HS-5 (cell line): ENCODE measurements at regions not wholly inside any gene's neighbourhood (a gene's known extent, or its start where the extent isn't known, plus 50 kb on each side); places are given as distances from the start of the nearest gene placed in this dataset.
"Not testable (repeated sequence)": the region's sequence is repeated elsewhere in the genome, so short reads cannot be mapped to it uniquely, and the experiment has no call there.

Source experiments
- DNase-seq: peaks from one replicate; pipeline ENCODE4 v3.0.0-alpha.2; 2012; ENCODE audit warnings: low read depth

DNA sequence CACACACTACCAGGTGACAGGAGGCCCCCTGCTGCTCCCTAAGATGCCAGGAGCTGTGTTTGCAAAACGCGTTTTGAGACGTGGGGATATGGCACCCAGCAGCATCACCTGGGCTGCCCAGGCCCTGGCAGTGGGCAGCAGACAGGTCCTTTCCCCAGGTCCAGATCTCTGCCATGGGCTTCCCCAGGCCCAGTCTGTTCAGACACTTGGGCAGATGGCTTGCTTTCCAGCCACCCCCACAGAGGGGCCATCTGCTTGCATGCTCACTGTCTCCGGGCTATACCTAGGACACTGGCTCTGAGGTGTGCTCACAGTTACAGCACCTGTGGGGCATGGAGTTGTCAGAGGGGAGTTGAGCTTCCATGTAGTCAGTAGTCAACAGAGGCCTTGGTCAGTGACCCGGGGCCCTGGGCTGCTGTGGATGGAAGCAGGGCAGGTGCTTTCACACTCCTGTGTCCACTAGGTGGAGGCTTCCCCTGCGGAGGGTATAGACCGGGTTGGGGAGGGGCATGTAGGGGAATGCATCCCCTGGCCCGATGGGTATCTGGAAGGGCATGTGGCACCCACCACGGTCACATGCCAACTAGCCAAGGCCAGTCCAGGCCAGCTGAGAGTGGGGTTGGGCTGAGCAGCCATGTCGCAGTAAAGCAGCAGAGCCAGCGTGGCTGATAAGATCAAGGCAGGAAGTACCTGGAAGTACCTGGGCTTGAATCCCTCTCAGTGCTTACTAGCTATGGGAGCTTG lies 185.4 kb upstream of the SLC24A3 start:
- DNase-seq = no peak

DNA sequence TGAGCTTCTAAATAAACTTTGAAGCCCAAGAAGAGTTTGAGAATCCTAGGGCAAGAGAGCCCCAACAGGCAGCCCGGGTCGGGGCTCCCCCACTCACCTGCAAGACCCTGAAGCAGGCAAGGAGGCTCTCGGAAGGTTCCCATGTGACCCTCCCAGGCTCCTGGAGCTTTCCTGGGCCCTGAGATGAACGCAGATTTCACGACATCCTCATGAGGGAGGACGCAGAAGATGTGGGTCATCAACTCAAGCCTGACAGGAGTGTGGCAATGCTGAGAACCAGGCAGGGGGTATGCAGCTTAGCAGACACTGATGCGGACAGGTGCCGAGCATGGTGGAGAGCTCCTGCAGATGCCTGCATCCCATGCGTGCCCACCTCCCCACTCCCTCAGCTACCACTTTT lies 184.5 kb upstream of the SLC24A3 start:
- DNase-seq = no peak

DNA sequence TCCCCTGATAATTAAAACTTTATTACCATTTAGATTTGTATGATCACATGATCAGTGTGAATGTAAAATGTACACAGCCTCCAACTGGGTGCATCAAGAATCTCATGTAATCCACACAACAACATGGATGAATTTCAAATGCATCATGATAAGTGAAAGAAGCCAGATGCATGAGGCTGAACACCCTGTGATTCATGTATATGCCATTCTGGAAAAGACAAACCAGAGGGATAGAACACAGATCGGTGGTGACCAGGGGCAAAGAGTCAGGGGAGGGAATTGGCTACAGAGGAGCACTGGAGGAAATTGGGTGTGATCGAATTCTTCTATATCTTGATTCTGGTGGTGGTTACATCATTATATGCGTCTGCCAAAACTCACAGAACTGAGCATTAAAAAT lies 170.7 kb upstream of the SLC24A3 start:
- no peak for DNase-seq

DNA sequence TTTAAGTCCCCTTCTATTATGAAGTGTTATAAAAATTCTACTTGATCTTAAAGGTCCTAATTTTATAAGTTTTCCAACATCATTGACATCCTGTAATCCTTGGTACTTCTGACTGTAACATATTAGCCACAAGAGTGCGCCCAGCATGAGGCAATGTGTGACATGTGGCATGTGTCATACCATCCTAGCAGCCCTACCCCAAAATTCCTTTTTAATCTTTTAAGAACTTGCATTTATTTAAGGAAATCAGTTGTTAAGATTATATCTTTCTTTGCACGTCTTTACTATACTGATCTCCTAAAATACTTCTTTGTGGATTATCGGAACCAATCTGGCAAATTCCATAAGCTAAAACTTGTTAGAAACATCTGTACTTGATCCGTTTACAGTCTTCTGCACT lies 167.1 kb upstream of the SLC24A3 start:
- DNase-seq = no peak

DNA sequence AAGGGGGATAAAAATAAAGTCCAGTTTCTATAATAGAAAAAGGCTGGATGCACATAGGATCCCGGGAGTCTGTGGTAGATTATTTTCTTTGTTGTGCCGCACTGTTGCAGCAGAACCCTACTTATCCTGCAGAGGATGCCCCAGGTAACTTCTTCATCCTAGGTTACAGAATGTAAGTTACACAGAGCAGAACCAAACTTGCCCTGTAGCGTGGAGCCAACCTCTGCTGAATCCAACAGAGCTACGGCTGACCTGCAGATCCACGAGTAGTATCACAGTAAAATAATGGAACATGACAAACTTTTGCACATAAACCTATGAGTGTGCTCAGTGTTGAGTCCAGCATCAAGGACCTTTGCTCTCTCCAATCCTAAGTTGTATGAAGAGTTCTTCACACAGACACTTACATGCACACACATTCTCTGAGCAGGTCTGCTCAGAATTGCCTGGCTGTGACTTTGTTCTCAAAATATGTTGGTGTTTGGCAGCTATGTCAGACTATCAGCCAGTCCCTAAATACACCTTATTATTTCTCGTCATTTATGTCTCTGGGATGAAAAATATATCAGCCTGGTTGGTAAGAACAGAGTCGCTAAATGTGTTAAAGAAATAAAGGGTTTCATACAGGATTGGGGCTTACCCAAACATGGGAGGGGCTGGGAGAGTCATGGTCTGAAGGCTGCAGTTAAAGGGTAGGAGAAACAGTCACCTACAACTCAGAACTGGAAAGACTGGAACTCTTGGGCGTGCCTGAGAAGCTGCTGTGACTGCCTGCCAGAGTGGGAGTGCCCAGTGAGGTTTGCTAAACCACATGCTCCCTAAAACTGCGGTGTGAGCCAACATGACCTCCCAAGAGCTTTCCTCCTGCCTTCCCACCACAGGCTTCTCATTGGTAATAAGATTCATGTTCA lies 165.1 kb upstream of the SLC24A3 start:
- no peak for DNase-seq

DNA sequence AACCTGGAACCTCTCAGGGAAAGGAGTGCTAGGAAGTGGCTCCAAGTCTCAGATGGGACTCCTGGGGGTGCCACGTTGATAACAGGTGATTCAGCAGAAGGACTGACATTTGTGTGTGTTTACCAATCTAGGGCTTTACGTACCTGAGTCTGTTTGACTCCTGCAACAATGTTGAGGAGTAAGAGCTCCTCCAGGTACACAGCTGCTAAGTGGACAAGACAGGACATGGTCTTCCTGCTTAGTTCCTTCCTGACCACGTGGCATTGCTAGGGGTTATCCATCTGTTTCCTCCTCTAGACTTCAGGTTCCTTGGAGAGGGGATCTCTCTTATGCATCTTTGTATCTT lies 164.5 kb upstream of the SLC24A3 start:
- no peak for DNase-seq

DNA sequence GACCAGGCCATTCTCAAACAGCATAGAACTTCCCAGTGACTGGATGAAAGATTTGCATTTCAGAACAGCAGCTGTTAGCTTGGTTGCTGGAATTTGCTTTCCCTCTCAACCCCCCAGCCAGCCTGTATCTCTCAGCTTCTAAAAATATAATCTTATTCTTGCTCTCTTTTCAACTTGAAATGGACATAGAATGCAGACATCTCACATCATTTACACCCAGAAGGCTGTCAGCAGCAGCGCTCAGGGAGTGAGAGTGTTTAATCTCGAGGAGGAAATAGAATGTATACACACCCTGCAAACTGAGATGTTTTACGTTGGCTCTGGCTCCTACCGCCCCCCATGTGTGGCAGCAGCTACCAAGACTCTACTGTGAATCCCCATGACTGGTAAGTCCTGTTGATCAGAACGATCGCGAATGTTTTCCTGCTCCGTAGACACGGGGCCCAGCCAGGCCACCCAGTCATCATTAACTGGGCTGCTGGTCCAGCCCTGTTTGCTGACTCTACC lies 163.4 kb upstream of the SLC24A3 start:
- no peak for DNase-seq

DNA sequence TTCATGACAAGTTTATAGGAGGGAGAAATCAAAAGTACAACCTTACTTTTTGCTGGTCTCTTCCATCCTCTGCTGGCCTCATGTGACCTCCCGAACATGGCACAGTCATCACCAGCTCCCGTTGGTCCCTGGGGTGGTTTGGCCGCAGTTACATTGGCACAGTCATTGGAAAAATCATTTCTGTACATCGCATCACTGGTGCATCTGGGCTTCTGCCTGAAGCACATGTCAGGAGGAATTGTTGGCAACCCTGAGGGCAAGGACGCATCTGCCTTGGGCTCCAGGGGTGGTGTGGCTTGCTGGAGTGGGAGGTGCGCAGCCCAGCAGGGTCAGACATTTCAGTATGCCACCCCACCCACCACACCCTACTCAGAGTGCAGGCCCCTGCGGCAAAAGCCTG lies 162.9 kb upstream of the SLC24A3 start:
- no peak for DNase-seq

DNA sequence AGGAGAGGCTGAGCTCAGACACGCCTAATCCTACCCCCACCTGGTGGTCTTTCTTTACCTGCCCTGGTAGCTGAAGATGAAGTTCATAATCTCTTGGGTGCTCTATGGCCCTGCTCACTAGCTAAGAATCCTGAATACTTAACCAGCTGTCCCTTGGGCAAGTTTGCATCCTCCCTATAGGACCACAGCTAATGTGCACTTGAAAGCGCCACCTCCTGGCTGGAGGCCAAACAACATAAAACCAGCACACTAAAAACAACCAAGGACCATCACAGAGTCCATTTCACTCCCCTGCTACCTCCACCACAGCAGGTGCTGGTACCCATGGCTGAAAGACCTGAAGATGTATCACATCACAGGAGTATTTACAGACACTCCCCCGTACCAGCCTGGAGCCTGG lies 155.5 kb upstream of the SLC24A3 start:
- no peak for DNase-seq

DNA sequence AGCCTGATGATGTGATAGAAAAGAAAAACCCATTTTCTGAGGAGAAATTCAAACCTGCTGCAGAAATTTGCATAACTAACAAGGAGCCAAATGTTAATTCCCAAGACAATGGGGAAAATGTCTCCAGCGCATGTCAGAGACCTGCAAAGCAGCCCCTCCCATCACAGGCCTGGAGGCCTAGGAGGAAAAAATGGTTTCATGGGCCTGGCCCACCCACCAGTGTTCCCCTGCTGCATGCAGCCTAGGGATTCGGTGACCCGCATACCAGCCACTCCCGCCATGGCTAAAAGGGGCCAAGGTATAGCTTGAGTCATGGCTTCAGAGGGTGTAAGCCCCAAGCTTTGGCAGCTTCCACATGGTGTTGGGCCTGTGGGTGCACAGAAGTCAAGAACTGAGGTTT lies 147.7 kb upstream of the SLC24A3 start:
- DNase-seq = not testable (repeated sequence)

DNA sequence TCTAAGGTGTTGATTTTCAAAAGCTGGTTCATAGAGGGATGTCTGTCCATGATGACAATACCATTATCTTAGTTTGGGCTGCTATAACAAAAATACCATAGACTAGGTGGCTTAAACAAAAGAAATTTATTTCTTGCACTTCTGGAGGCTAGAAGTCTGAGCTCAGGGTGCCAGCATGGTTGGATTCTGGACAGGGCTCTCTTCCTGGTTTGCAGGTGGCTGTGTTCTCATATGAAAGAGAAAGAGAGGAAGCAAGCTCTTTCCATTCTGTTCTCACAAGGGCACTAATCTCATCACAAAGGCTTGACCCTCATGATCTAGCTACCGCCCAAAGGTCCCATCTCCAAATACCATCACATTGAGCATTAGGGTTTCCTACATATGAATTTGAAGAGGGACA lies 144.5 kb upstream of the SLC24A3 start:
- no peak for DNase-seq

DNA sequence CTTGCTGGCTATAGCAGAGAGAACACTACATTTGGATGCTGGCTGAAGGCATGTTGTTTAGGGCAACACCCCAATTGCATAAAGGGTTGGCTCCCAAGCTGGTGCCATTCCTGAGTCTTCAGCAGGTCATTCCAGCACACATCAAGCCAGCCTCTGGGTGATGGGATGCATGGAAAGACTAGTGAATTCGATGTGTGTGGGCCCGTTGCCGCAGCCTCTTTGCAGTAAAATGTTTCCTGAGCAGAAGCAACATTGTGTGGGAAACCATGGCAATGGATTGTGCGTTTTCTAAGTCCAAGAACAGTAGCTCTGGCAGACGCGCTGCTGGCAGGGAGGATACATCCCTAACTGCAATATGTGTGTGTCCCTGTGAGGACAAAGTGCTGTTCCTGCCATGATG lies 142.4 kb upstream of the SLC24A3 start:
- DNase-seq = no peak

DNA sequence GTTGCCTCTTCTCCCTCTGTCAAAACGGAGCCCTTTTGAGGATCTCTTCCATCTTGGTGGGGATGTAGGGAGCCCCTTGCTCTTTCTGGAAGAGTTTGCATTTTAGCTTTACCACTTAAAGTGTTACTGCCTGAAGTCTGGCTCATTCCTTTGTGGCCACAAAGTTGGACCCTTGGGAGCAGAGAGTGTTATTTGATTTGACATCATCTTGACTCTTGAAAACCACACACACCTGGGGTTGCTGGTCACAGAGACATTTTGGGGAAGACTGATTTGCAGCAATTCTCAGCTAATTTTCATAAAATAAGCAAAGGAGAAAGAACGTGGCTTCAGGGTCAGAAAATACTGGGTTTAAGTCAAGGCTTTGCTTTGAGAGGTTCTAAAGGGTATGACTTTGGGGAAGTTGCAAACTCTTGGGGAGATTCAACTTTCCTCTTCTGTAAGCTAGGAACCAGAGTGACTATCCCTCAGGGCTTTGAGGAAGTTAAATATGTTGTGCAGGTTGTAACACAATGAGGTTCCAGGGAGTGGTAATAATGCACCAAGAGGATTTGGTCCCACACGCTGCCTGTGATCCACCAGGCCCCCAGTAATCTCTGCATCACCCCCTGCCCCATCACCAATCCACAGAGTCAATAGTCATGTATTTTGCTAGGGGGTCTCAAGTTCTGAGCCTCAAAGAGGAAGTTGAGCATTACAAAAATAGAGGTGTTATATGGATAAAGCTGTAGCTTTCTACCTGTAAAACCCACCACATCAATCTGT lies 141.6 kb upstream of the SLC24A3 start:
- DNase-seq = no peak

DNA sequence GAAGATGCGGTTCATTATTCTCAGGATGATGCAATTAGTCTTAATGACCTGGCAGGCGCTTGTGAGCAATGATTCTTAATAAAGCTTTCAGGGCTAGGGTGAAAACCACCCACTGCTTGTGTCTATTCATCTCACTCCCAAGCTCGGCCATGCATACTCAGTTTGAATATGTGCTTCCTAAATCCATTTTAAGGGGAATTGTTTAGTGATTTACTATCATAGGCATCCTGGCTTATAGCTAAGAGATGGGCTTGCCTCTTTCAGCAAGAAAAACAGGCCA lies 141.1 kb upstream of the SLC24A3 start:
- no peak for DNase-seq

DNA sequence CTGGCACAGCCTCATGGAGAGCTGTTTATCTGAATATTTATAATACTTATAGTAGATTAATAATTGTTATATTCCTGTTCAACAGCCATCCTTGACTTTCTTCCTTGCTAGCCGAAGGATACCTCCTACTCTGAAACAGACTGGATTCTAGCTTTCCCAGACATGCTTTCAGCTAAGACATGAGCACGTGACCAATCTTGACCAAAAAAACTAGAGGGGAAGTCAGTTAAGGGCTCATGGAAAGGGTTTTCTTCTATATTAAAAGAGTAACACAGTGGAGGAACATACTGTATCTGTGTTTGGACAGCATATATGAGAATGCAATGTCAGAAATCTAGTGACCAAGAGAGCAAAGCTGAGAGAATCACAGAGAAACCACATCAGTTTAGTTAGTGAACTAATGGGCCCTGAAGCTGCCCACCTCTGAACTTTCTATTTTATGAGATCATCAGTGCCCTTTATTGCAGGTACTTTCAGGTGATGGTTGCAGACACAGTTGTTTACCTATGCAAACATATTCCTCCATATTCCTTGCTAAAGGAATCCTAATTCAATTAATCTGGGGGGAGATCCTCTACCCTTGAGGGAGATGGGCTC lies 140.4 kb upstream of the SLC24A3 start:
- no peak for DNase-seq

DNA sequence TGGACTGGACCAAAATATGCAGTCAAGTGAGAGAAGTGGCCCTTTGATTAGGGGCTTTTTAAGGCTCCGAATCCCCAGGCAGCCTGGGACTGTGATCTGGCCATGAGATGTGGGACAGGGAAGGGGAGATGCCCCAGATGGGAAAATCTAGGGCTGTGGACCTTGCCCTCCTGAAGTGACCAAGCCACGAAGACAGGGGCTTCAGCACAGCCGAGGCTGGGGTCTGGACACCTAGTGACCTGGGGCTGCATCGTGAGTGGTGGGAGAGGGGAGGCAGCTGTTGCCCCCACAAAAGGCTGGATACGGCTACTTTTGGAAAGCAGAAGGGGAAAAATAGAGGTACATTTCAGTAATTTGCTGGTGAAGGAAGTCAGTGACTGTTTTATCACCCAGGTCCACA lies 139.5 kb upstream of the SLC24A3 start:
- no peak for DNase-seq

DNA sequence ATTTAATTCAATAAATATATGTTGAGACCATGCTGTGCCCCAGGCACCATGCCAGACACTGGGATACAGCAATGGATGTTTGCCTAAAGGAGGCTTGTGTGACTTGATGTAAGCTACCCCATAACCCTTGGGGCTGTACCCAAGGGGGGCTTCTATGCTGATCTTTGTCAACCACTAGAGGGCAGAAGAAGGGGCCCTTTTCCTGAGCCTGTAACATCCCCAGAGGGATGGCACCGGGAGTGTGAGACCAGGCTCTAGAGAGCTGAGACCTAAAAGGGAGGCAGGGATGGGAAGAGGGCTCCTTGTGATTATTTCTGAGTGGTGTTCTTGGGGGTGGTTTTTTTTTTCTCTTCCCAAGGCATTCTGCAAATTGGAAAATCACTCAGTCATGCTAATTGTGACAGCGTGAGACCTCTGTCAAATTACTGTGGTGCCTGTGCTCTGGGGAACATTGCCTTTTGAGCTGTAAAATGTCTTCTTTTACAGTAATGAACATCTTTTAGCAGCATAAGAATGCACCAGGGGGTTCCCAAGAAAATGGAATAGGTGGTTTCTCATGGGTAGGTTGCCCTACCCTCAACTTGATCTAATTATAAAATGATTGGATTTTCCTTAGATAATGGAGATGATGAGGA lies 138.7 kb upstream of the SLC24A3 start:
- no peak for DNase-seq

DNA sequence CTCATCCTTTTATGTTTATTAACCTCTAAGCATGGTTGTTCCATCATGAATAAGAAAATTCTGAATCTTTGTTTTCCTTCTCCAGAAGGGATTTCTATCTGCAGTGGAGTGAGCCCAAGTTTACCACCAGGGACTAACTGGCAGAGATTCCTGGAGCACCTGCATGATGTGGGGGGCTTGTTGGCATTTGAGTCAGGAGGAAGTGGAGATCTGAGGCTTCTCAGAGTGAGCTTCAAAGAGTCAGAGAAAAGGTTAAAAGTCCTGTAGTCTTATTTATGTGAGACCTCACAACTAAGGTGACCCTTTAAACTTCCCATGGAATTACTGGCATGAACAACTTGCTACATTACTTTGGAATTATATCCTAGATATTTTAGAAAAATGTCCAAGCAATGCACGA lies 138.1 kb upstream of the SLC24A3 start:
- DNase-seq = no peak

DNA sequence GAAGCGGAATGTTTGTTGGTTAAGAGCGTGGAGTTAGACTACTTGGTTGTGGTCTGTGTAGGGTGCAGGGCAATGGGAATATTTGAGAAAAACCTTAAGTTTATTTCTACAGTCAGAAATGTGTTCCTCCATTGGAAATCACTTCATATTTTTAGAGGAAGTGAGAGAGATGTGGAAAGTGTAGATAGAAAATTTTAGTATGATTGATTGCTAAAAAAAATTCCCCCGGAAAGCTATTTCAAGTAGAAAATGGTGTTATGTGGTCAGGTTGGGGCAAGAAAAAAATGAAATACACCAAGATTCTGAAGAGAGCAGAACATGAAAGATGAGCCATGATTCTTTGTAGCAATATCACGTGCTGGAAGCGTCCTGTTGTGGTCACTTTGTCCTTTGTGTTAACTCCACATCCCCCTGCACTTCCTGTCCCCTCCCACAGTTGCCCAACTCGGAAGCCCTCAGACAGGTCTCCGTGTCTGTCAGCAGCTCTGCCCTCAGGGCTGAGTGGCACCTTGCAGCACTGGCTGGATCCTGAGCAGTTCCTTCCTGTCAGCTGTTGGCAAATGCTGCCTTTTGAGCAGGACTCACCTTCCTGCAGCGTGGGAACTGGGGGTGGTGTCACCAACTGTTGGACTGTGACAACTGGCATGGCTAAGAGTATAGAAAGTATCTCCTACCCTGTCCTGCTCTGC lies 137.5 kb upstream of the SLC24A3 start:
- DNase-seq = no peak

DNA sequence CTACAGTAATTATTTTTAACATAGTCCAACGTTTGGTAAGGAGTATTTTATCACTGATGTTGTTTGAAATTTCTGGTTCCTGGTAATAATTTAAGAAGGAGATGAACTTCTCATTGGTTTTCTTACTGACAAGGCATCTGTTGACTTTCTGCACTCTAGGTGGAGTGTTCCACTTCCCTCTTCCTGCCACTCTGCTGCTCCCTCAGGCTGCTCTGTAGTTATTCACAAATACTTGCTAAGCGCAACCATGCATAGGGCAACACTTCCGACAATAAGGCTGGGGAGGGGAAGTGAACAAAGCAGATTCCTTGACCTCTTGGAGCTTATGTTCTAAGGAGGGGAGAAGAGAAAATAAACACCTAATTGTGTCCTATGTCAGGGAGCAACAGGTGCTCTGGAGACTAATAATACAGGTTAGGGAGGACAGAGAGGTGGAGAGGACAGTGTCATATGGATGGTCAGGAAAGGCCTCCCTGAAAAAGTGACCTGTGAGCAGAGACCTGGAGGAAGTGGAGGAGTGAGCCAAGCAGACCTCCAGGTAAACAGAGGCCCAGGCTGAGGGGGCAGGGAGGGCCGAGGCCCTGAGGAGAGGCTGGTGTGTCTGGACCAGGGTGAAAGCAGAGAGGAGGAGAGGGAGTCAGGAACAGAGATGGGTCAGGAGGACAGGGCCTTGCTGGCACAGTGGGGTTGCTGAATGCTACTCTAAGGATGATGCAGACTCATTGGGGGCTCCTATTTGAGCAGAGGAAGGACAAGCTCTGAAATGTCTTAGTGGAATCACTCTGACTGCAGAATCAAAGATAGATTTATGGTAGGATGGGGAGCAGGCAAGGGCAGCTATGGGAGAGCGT lies 134.8 kb upstream of the SLC24A3 start:
- DNase-seq = no peak
